Activated gamma-delta T cell treated with anti-CD3 and anti-CD28 coated beads, Interleukin-2, amount 50 U/mL, for 16 hours (primary cell): ENCODE measurements at regions not wholly inside any gene's neighbourhood (a gene's known extent, or its start where the extent isn't known, plus 50 kb on each side); places are given as distances from the start of the nearest gene placed in this dataset.
"Not testable (repeated sequence)": the region's sequence is repeated elsewhere in the genome, so short reads cannot be mapped to it uniquely, and the experiment has no call there.

Source experiments
- DNase-seq: peaks from one replicate; pipeline ENCODE4 v3.0.0-alpha.2; 2020; ENCODE audit warnings: low read depth

DNA sequence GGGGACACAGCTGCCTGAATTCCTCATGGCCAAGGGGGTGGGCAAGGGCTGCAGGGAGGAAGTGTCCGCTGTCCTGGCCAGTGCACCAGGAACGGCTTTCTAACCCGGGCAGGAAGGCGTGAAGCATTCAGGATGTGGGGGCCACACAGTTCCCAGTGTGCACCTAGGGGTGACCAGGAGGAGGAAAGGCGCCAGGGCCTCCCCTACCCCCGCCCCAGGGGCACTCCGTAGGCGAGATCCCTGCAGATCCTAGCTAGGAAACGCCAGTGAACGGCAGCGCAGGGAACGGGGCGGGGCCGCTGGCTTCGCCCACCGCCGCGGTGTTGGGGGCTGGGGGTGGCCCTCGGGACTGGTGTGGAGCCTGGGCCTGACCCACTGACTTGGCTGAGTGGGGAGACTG lies 199.6 kb downstream of the USP22 start:
- DNase-seq = not testable (repeated sequence)

DNA sequence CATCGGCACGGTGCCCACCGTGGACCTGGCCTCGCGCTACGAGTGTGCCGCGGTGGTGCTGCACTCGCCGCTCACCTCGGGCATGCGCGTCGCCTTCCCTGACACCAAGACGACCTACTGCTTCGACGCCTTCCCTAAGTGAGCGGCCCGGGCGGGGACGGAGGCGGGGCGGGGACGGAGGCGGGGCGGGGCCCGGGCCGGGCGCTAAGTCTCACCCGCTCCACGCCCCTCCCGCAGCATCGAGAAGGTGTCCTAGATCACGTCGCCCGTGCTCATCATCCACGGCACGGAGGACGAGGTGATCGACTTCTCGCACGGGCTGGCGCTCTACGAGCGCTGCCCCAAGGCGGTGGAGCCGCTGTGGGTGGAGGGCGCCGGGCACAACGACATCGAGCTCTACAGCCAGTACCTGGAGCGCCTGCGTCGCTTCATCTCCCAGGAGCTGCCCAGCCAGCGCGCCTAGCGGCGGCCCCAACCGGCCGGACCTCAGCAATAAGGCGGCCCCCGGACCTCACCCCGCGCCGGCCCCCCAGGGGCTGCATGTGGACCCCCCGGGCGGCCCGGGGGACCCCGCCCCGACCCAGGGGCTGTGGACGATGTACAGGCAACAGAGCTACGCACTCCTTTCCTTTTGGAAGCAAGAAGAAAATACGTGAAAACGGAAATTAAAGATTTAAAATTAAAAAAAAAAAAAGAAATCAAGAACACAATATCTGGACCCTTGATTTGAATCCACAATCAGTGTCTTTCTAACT lies 198.8 kb downstream of the USP22 start:
- not testable (repeated sequence) for DNase-seq

DNA sequence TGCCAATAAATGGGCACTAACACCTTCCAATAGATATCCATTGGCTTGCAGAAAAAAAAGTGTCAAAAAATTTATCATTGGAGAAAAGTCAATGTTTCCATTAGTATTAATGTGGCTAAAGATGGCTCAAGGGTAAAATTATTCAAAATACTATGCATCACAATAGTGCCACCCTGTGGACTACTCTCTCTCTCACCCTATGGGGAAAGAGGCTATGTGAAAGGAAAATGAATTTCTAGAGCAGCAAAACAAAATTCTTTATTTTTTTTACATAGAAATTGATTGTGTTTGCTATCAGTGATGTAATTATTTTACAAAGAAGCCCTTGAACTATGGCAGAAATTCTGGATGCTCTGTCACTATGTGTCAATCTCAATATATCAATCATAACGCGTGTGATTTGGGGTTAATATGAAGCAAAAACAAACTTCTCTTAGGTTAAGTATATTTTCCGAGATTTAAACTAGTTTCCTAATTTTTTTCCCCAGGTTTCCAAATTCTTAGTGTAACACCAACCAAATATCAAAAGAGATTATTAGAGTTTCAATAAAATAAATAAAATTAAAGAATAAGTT lies 193.9 kb downstream of the USP22 start:
- not testable (repeated sequence) for DNase-seq

DNA sequence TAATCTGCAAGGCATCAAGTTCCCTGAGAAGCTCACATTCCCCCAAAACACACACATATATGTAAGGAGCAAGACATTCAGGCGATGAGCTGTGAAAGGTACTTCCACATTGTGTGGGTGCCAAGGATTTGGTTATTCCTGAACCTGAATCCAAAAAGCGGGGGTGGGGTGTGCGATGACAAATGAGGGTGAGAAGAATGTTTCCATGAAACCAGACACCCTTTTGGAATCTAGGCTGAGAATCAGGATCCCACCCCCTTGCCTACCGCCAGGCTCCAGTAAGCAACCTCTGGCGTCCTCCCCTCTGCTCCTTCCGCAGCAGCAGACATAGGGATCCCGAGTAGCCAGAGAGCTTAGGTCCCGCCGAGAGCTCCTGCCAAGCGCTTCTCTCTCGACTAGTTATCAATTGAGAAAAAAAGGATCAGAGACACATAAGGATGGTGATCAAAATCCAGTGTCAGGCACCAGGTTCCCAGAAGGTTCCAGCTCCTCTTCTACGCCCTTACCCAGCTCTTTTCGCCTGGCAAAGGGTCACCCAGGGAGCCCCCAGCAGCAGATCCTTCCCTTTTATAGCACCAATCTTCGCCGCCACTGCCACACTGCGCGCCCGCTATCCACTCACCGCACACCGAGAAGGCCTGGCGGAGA lies 191.1 kb downstream of the USP22 start:
- DNase-seq = not testable (repeated sequence)

DNA sequence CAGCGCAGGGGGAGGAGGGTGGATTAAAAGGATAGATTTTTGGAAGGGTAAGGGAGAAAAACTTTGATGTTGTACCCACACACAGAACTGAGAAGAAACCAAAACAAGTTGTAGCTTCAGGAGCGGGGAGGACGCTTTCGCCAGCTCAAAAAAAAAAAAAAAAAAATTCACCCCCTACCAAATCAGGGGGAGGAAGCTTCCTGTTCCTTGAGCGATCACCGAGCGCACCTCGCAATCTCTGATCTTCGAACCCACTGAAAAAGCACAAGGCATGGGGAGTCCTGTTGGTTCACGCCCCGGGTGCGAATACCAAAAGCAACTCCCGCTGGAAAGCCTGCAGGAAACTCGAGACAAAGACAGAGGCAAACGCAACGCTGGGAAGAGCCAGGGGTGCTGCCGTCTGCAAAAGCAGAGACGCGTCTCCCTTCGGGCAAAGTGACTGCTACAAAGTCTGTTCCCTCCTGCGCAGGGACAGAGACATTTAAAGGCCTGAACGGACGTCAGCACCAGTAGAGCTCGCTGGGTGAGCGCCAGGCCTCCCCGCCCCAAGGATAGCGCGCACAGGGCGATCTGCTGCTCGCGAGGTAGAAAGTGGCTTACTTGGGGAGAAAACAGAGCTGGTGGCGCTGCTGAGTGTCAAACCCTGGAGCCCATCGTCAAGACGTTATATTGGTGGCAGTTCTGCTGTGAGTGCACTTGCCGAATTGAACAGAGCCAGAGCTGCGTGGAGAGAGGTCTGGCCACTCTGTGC lies 190.4 kb downstream of the USP22 start:
- DNase-seq = no peak

DNA sequence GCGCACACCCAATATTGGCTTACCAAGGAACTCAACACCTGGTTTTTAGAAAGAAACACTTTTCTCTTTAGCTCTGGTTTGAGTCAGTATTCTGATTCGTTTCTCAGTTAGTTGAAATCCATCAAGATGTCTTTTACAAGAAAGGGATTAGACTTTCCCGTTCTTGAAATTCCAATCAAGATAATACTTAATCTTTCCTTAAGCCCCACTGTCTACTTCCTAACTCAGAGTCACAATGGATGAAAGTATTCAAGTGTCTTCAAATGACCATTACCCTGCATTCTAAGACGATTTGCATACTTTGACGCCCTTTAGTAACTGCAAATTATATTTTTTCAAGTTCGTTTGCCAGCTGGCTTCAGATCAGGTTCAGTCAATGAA lies 189.8 kb downstream of the USP22 start:
- no peak for DNase-seq

DNA sequence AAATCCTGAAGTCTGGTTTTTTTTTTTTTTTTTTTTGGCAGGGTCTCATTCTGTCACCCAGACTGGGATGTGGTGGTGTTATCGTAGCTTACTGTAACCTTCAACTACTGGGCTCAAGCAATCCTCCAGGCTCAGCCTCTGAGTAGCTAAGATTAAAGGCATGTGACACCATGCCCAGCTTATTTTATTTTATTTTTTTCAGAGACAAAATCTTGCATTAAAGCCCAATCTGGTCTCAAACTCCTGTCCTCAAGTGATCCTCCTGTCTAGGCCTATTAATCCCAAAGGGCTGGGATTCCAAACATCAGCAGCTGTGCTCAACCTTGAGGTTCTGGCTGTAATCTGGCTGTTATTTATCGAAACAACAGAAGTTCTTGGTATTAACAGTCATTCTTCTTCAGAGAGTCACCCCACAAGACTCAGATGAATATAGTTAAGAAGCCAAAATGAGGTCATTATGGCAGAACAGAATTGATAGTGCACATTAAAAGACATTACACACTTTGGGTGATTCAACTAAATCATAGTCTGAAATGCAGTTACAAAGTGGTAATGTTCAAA lies 186.8 kb downstream of the USP22 start:
- DNase-seq = not testable (repeated sequence)

DNA sequence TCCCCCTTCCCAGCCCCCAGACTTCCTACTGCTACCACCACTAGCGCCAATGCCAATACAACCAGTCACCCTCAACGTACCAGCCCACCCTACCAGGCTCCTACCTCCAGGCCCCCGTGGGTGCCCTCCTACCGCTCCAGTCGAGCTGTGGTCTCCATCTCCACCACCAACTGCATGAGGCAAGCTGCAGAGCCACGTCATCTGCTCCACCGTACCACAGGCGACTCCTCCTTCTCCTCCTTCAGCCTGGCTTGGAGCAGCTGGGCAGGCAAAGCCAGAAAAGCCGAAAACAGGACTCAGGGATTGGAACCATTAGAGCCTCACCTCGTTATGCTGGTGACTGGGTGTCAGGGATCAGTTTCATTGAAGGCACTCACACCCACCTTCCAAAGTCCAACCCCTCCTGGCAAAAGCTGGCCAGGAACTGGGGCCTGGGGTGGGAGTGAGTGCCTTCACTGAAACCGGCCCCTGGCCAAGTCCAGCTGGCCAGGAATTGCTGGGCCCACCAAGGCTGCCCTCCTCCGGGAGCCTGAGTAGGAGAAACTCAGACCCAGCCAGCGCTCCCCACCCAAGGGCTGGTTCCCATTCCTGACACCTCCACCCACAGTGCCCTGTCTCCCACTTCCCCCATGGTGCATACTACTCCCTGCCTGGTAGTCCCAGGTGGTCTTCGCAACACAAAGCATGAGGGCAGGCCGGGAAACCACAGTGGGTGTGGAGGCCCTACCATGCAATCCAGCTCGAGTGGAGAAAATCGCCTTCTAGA lies 176.2 kb downstream of the USP22 start:
- DNase-seq = not testable (repeated sequence)

DNA sequence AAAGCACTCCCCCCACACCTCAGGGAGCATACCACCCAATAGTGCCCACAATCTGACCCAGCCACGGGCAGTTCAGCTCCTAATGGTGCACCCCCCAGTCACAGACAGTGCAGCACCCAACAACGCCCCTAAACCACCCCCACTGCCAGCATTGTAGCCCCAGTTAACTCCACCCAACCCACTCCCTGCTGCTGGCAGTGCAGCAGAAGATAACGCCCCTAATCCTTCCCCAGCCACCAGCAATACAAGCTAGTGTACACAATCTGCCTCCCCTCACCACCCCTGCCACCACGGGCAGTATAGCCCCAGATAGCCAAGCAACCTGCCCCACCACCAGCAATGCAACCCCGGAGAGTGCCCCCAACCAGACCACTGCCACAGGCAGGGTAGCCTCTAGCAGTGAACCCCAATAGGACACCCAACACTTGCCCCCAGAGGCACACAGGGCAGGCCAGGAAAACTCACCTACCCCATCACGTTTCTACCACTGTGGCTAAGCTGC lies 175.3 kb downstream of the USP22 start:
- not testable (repeated sequence) for DNase-seq

DNA sequence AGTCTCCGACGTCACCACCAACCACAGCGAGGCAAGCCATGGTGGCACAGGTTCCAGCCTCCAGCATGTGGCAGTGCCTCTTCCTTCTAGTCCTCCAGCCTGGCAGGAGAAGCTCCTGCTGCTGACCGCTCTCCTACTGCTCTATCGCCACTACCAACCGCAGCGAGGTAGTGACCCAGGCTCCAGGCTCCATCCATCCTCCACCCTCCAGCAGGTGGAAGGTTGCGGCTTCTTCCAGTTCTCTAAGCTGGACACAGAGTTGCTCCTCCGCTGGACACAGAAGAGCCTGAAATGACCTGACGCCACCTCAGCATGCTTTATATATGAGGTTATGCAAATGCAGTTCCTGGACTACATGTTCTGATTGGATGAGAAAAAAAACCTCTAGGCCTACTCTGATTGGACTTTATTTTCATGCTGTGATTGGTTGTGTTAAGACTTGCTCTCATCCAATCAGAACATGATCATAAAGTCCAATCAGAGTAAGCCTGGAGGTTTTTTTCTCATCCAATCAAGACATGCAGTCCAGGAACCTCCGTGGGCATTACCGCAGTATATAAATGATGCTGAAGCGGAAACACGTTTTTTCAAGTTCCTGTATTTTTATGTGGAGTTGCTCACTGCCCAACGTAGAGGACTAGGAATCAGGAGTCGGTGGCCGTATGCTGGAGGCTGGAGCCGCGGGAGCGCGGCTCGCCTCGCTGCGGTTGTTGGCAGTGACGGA lies 174.7 kb downstream of the USP22 start:
- not testable (repeated sequence) for DNase-seq

DNA sequence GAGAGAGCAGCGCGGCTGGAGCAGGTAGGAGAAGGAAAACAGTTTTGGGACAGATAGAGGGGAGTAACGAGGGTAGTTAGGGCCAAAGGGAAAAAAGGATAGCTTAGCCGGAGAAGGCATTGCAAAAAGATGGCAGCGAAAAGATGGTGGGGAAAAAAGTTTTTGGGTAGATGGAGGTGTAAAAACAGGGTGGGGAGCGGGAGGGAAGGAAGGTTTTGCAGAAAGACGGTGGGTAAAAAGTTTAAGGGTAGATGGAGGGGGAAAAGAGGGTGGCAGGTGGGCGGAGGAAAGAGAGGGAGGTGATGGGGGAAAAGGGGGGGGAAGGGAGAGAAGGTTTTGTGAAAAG lies 174.2 kb downstream of the USP22 start:
- not testable (repeated sequence) for DNase-seq

DNA sequence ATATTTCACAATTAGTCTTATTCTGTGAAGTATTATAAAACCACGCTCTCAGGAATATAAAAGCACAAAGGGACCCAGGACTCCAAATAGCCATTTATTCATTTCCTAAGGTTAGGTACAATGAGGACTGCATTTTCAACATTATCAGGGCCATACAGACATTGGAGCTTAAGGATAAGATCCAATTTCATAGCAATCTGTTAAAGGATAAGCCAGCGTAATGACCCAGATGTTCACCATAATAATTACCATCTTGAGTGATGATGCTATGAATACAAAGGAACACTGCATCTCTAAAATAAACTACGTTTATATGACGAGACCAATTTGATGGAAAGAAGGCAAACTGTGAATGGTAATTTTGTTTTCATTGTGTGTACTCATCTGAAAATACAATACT lies 169.6 kb downstream of the USP22 start:
- not testable (repeated sequence) for DNase-seq

DNA sequence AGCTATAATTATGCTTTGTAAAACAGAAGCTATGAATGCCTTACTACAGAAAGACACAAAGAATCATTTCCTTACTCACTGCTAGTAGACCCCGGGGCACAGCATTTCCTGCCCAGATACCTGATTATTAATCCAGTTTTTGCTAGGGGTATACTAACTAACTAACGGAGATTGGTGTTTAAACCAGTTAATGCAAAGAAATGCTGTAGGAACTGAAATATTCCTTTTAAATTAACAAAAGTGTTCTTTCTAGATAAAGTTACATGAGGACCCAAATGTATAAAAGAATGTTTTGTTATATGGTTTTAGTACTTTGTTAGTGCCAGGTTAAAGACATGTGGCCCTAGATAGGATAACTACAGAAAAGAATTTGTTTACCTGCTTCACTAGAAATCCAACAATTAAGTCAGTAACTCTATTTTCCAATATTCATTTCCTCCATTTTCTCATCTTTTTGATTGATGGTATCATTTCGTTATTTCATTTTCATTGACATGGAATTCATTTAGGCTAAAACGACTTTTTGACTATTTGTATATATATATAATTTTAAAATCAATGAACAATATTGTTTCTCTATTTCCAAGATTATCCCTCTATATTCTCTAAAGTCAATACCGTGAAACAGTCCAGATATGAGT lies 169.0 kb downstream of the USP22 start:
- not testable (repeated sequence) for DNase-seq

DNA sequence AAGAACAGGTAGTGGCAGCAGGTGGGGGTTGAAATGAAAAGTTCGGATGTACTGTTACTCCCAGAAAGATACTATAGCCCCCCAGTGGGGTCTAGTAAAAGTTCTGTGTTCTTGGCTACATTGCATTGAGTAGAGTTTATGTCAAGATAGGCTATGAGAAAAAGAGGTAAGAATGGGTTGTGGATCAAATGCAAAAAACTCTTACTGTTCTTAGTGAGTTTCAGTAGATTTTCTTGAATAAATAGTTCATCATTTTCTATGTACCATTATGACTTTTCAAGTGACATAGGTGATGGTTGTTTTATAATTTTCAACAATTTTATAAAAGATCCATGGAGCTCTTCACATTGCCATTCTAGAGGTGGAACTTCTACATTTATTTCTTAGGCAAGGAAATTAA lies 165.4 kb downstream of the USP22 start:
- DNase-seq = not testable (repeated sequence)

DNA sequence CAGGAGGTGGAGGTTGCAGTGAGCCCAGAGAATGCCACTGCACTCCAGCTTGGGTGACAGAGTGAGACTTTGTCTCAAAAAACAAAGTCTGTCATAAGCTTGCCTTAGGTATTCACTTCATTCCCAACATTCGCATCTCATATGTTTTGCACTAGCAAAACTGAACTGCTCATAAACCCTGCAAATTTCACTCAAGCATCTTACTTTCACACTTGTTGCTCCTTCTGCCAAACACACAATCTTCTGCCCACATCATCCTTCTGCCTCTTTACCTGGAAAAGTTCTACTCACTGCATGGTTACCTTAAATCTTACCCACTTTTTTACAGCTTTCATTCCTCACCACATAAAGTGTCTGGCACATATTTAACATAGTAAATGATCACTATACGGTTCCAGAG lies 152.5 kb downstream of the USP22 start:
- no peak for DNase-seq

DNA sequence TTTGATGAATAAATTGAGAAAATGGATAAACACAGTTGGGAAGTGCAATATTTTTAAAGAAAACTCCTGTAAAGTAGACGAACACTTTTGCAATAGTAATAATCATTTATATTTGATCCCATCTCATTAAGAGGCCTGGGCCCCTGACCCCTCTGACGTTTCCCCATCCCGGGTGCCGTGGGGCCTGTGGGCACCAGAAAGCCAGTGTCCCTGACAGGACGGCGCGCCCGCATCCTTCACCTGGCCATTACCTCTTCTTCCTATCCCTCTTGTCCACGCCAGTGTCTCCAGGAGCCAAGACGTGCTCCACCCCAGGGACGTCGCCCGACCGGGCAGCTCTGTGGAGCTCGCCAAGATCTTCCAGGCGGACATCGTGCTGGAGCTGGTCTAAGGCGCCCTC lies 147.4 kb downstream of the USP22 start:
- not testable (repeated sequence) for DNase-seq

DNA sequence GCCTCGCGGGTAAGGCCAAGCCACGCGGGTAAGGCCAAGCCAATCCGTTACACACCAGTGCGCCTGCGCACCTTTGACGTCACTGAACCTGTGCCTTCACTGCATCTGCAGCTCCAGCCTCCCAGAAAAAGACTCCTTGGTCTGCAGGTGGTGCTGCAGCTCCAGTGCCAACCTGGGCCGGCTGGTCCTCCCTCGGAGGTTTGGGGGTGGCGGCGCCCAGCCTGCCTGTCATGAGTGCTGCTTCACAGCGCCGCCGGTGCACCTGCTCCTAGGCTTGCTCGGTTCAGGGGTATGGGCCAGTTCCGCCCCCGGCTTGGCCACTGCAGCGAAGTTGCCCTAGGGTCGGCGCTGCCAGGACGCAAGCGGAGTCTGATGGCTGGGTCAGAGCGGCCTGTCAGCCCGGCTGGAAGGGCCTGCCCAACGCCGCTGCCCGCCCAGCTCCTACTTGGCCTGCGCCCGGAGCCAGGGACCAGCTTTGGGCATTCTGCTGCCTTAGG lies 146.6 kb downstream of the USP22 start:
- peak; percentile 9 for DNase-seq

DNA sequence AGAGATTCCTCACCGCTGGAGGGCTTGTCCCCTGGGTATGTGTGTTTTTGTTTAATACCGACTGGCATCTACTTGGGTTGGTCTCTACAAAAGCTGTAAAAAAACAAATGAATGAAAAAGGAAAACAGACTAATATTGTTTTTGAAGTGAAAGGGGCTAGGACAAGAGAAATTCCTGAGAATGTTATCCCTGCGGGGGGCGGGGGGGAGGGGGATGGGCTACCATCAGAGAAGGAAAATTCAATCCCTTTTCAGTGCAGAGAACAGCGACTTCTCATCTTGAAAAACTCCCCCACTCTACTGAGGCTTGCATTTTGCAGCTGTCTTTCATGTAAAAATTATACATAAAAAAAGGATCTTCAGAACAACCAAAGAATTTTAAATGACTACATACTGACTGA lies 144.1 kb downstream of the USP22 start:
- DNase-seq = not testable (repeated sequence)

DNA sequence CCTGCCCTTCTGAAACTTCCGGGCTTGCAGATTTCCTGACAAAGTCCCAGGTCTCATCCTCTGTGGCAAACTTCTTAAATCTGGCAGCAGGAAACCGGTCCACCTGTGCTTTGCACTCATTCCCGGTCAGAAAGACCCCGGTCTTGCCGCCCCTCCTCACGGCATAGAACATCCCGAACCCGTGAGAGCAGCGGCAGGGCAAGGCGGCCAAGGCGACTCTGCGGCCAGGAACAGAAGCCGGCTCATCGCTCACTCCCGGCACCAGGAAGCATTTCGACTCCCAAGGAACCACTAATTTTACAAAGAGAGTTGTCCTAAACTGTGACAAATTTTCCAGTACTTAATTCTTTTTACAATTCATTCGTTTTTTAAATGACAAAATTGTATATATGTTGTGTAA lies 140.3 kb downstream of the USP22 start:
- DNase-seq = not testable (repeated sequence)

DNA sequence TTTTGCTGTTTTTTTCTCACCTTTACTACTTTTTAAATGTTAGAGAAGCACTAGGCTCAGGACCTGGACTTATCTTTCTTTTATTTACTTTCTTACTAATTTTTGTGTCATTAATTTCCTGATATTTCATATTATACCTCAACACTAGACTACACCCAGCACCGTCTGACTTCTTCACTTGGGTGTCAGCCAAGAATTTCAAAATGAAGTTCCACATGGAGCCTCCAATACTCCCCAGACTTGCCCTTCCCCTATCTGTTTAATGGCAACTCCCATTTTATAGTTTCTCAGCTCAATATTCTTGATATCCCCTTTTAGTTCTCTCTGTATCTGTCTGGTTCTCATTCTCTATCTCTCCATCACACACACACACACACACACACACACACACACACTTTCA lies 139.3 kb downstream of the USP22 start:
- DNase-seq = not testable (repeated sequence)
